Nephron (organoid): ENCODE measurements at regions not wholly inside any gene's neighbourhood (a gene's known extent, or its start where the extent isn't known, plus 50 kb on each side); places are given as distances from the start of the nearest gene placed in this dataset.
"Not testable (repeated sequence)": the region's sequence is repeated elsewhere in the genome, so short reads cannot be mapped to it uniquely, and the experiment has no call there.

ENCODE experiments used
- H3K27ac Mint-ChIP-seq, 3 experiments: 2 replicates each; pipeline ENCODE4 v1.8.0; 2020; ENCODE audit warnings: mixed read lengths in 3 of 3, mild to moderate bottlenecking in 2 of 3, moderate library complexity in 1 of 3
- H3K27me3 Mint-ChIP-seq: 2 replicates; pipeline ENCODE4 v1.8.0; 2021; ENCODE audit warnings: low read depth, mild to moderate bottlenecking, moderate library complexity, mixed read lengths
- H3K36me3 Mint-ChIP-seq: 2 replicates; pipeline ENCODE4 v1.8.0; 2020; ENCODE audit warnings: low read depth, mixed read lengths
- H3K4me1 Mint-ChIP-seq: 2 replicates; pipeline ENCODE4 v1.8.0; 2020; ENCODE audit warnings: mixed read lengths
- H3K4me3 Mint-ChIP-seq, 3 experiments: 2 replicates each; pipeline ENCODE4 v1.8.0; 2020; ENCODE audit warnings: mild to moderate bottlenecking in 3 of 3, mixed read lengths in 3 of 3, moderate library complexity in 2 of 3
- H3K9me3 Mint-ChIP-seq: 2 replicates; pipeline ENCODE4 v1.8.0; 2020; ENCODE audit warnings: mixed read lengths
- TF ChIP-seq, protein P1 (sequence below), 3 experiments: fragments of 200-600 bp; sonication (generic); IDR thresholded peaks; one replicate each; pipeline ENCODE4 v1.5.0; 2021; ENCODE audit warnings: antibody characterized with exemption in 3 of 3; ENCODE audit not compliant: unreplicated experiment in 3 of 3

- H3K4me3 Mint-ChIP-seq = no peak overlapping the region
- TF ChIP-seq, protein P1, sequence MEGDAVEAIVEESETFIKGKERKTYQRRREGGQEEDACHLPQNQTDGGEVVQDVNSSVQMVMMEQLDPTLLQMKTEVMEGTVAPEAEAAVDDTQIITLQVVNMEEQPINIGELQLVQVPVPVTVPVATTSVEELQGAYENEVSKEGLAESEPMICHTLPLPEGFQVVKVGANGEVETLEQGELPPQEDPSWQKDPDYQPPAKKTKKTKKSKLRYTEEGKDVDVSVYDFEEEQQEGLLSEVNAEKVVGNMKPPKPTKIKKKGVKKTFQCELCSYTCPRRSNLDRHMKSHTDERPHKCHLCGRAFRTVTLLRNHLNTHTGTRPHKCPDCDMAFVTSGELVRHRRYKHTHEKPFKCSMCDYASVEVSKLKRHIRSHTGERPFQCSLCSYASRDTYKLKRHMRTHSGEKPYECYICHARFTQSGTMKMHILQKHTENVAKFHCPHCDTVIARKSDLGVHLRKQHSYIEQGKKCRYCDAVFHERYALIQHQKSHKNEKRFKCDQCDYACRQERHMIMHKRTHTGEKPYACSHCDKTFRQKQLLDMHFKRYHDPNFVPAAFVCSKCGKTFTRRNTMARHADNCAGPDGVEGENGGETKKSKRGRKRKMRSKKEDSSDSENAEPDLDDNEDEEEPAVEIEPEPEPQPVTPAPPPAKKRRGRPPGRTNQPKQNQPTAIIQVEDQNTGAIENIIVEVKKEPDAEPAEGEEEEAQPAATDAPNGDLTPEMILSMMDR (IDR thresholded peaks at IDR 0.05; ENCODE audit: unreplicated experiment in 3 of 3) = no peak
- no peaks in the 10 kb centered on the region for H3K4me1 Mint-ChIP-seq
- H3K9me3 Mint-ChIP-seq = no peaks in the 10 kb centered on the region
- H3K27ac Mint-ChIP-seq = no peak overlapping the region
- no peaks in the 10 kb centered on the region for H3K36me3 Mint-ChIP-seq
- H3K27me3 Mint-ChIP-seq = no peaks in the 10 kb centered on the region
These were observed 1344.9 kb downstream of the GATA3 start for GRCh38 chr10:9399275-9399983.

- not testable (repeated sequence) for H3K4me1 Mint-ChIP-seq, H3K4me3 Mint-ChIP-seq, H3K27me3 Mint-ChIP-seq, H3K9me3 Mint-ChIP-seq, H3K36me3 Mint-ChIP-seq, H3K27ac Mint-ChIP-seq
These were observed 1347.6 kb downstream of the GATA3 start for GRCh38 chr10:9402067-9402466.

- not testable (repeated sequence) for H3K4me1 Mint-ChIP-seq, H3K36me3 Mint-ChIP-seq, H3K4me3 Mint-ChIP-seq, H3K27ac Mint-ChIP-seq, H3K27me3 Mint-ChIP-seq, H3K9me3 Mint-ChIP-seq
These were observed 1348.2 kb downstream of the GATA3 start for GRCh38 chr10:9402507-9403195.

DNA sequence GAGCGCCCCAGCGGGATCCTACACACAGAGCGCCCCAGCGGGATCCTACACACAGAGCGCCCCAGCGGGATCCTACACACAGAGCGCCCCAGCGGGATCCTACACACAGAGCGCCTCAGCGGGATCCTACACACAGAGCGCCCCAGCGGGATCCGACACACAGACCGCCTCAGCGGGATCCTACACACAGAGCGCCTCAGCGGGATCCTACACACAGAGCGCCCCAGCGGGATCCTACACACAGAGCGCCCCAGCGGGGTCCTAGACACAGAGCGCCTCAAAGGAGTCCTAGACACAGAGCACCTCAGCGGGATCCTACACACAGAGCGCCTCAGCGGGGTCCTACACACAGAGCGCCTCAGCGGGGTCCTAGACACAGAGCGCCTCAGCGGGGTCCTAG lies 1352.7 kb downstream of the GATA3 start:
- H3K9me3 Mint-ChIP-seq = peaks cover 15% of the 10 kb centered on the region
- H3K4me1 Mint-ChIP-seq, H3K27me3 Mint-ChIP-seq, H3K4me3 Mint-ChIP-seq, H3K27ac Mint-ChIP-seq, H3K36me3 Mint-ChIP-seq: not testable (repeated sequence)

GRCh38 chr10:9416331-9416730 lies 1361.8 kb downstream of the GATA3 start:
- TF ChIP-seq, protein P1 (IDR thresholded peaks at IDR 0.05; ENCODE audit: unreplicated experiment in 3 of 3) = no peak

DNA sequence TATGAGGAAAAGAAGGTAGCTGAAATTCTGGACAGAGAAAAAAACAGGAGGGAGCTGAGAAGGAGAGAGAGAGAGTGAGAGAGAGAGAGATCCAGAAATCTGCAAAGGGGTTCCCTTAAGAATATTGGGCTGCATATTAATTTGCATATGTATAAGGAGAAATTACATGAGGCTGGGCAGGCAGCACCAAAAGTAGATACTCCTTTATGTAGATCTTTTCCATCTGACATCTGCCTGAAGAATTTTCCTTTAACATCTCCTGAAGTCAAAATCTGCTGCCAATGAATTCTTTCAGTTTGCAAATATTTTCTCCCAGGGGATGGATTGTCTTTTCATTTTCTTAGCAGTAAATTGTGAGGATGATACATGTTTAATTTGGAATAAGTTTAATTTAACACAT lies 1365.3 kb downstream of the GATA3 start:
- no peak overlapping the region for H3K4me3 Mint-ChIP-seq
- H3K36me3 Mint-ChIP-seq = no peaks in the 10 kb centered on the region
- no peaks in the 10 kb centered on the region for H3K4me1 Mint-ChIP-seq
- TF ChIP-seq, protein P1 (IDR thresholded peaks at IDR 0.05; ENCODE audit: unreplicated experiment in 3 of 3) = no peak
- H3K27me3 Mint-ChIP-seq = no peaks in the 10 kb centered on the region
- H3K9me3 Mint-ChIP-seq = peaks cover 4% of the 10 kb centered on the region
- H3K27ac Mint-ChIP-seq = no peak overlapping the region

More at GRCh38 chr10:9416331-9416730, 1361.8 kb downstream of the GATA3 start:
- Mint-ChIP-seq H3K9me3 (peaks cover 3% of the 10 kb centered on the region), H3K36me3 (no peaks in the 10 kb centered on the region), H3K4me1 (no peaks in the 10 kb centered on the region), H3K27me3 (peaks cover 5% of the 10 kb centered on the region), H3K27ac (no peak overlapping the region), H3K4me3 (no peak overlapping the region)

GRCh38 chr10:9427209-9427608 lies 1372.7 kb downstream of the GATA3 start:
- H3K27me3 Mint-ChIP-seq = no peaks in the 10 kb centered on the region
- H3K27ac Mint-ChIP-seq = no peak overlapping the region
- H3K9me3 Mint-ChIP-seq = peaks cover 10% of the 10 kb centered on the region
- no peaks in the 10 kb centered on the region for H3K4me1 Mint-ChIP-seq
- no peaks in the 10 kb centered on the region for H3K36me3 Mint-ChIP-seq
- no peak overlapping the region for H3K4me3 Mint-ChIP-seq
- TF ChIP-seq, protein P1 (IDR thresholded peaks at IDR 0.05; ENCODE audit: unreplicated experiment in 3 of 3) = no peak
